ENCODE measurements at regions not wholly inside any gene's neighbourhood (a gene's known extent, or its start where the extent isn't known, plus 50 kb on each side); places are given as distances from the start of the nearest gene placed in this dataset.

- Histone ChIP-seq H3K27ac (ENCODE audit: insufficient read depth, low read depth, low read length) (no peak overlapping the region), H3K9ac (replicated peaks; ENCODE audit: extremely low read depth, insufficient read depth, low read length) (no peak overlapping the region), H3K9me1 (replicated peaks; ENCODE audit: control insufficient read depth, extremely low read depth, insufficient read depth, low read length) (no peaks in the 10 kb centered on the region), H3K9me3 (replicated peaks; ENCODE audit: control insufficient read depth, insufficient read depth, low read length) (no peaks in the 10 kb centered on the region), H3K4me1 (ENCODE audit: control insufficient read depth, extremely low read depth, insufficient read depth, low read length) (no peaks in the 10 kb centered on the region), H2AFZ (ENCODE audit: low read depth, low read length) (no peak overlapping the region), H3K4me3 (replicated peaks in 1 of 3; ENCODE audit: insufficient read depth in 1 of 3, low read depth in 1 of 3, low read length in 3 of 3) (no peak overlapping the region), H4K20me1 (replicated peaks; ENCODE audit: control insufficient read depth, extremely low read depth, insufficient read depth, low read length) (no peaks in the 10 kb centered on the region), H3K27me3 (ENCODE audit: control insufficient read depth in 2 of 2, insufficient read depth in 2 of 2, low read length in 2 of 2) (no peaks in the 10 kb centered on the region), H3K79me2 (ENCODE audit: control insufficient read depth, insufficient read depth, low read length) (no peaks in the 10 kb centered on the region), H3K36me3 (ENCODE audit: control insufficient read depth in 2 of 2, extremely low read depth in 1 of 2, insufficient read depth in 2 of 2, low read length in 2 of 2) (no peaks in the 10 kb centered on the region), H3K4me2 (ENCODE audit: insufficient read depth, low read length) (no peak overlapping the region)
- dilution Hi-C loops (cut with MboI; ENCODE audit: extremely low pct_ligation_motif_present, low sequenced_read_pairs) (no loop called here), intact Hi-C loops (cut with micrococcal nuclease) (no loop called here)
- no TSS peak for BruUV-seq (replicated peaks)
- no peak for DNase-seq (ENCODE audit: low read depth, low spot score)
- CTCF ChIA-PET = no interaction called here
- no peak for FAIRE-seq
- POLR2A ChIA-PET = no interaction called here
- TF ChIP-seq GATA2 (IDR thresholded peaks at IDR 0.05; ENCODE audit: insufficient read depth, insufficient read length, low read depth, low read length) = no peak
- TF ChIP-seq MAX (IDR thresholded peaks at IDR 0.05; ENCODE audit: insufficient read depth, insufficient read length) = no peak
- TF ChIP-seq MYC (IDR thresholded peaks at IDR 0.05; ENCODE audit: low read depth, low read length) = no peak
- no peak for TF ChIP-seq EZH2 (IDR thresholded peaks at IDR 0.05; ENCODE audit: borderline replicate concordance, low read depth, low read length, severe bottlenecking)
- no peak for TF ChIP-seq FOS (IDR thresholded peaks at IDR 0.05; ENCODE audit: borderline replicate concordance, insufficient read depth, low read length)
- TF ChIP-seq JUN (IDR thresholded peaks at IDR 0.05; ENCODE audit: borderline replicate concordance, insufficient read depth, insufficient read length, low read depth) = no peak
- TF ChIP-seq CTCF (IDR thresholded peaks at IDR 0.05; ENCODE audit: extremely low read depth in 1 of 2, insufficient read depth in 1 of 2, low read depth in 1 of 2, low read length in 2 of 2) = no peak
- no peak for TF ChIP-seq POLR2A (IDR thresholded peaks at IDR 0.05; ENCODE audit: low read depth, low read length)
- TF ChIP-seq POLR2AphosphoS5 (IDR thresholded peaks at IDR 0.05; ENCODE audit: insufficient read depth, low read depth, low read length) = no peak
Measured at GRCh38 chr2:150885774-150886386, 375.8 kb downstream of the RBM43 start.

Data from endothelial cell of umbilical vein (primary cell).